GM23338 (cell line): ENCODE measurements at regions not wholly inside any gene's neighbourhood (a gene's known extent, or its start where the extent isn't known, plus 50 kb on each side); places are given as distances from the start of the nearest gene placed in this dataset.

Experiments
- ATAC-seq: fragments of 200-7000 bp; cut with Tn5 transposase; 3 replicates; pipeline ENCODE4 v1.9.1; 2020
- DNase-seq: peaks from one replicate; pipeline ENCODE4 v3.0.0-alpha.2; 2015; ENCODE audit warnings: low spot score
- H2AFZ ChIP-seq: fragments of 200-600 bp; sonication (generic); 2 replicates; pipeline ENCODE4 v1.8.0; 2016; ENCODE audit warnings: antibody characterized with exemption, mild to moderate bottlenecking, moderate library complexity
- H3F3A ChIP-seq: fragments of 200-600 bp; sonication (generic); replicated peaks from 2 replicates; pipeline ENCODE4 v1.8.0; 2017; ENCODE audit warnings: antibody characterized with exemption, mixed run types, low read depth
- H3K27ac ChIP-seq: fragments of 200-600 bp; sonication (generic); 2 replicates; pipeline ENCODE4 v1.6.1; 2016; ENCODE audit warnings: low read depth
- H3K27me3 ChIP-seq: fragments of 200-600 bp; sonication (generic); 2 replicates; pipeline ENCODE4 v1.8.0; 2016; ENCODE audit warnings: mild to moderate bottlenecking, mixed run types, moderate library complexity; ENCODE audit not compliant: insufficient read depth
- H3K36me3 ChIP-seq: fragments of 200-600 bp; sonication (generic); 2 replicates; pipeline ENCODE4 v1.8.0; 2016; ENCODE audit warnings: mild to moderate bottlenecking; ENCODE audit not compliant: insufficient read depth
- H3K4me1 ChIP-seq: fragments of 200-600 bp; sonication (generic); 2 replicates; pipeline ENCODE4 v1.8.0; 2016; ENCODE audit warnings: mild to moderate bottlenecking, moderate library complexity; ENCODE audit not compliant: insufficient read depth
- H3K4me2 ChIP-seq: fragments of 200-600 bp; sonication (generic); 2 replicates; pipeline ENCODE4 v1.7.1; 2017; ENCODE audit warnings: mixed run types
- H3K4me3 ChIP-seq: fragments of 200-600 bp; sonication (generic); 2 replicates; pipeline ENCODE4 v1.6.1; 2016; ENCODE audit warnings: mixed run types
- H3K79me2 ChIP-seq: fragments of 200-600 bp; sonication (generic); replicated peaks from 2 replicates; pipeline ENCODE4 v1.8.0; 2017; ENCODE audit warnings: mild to moderate bottlenecking; ENCODE audit not compliant: insufficient read depth
- H3K9me2 ChIP-seq: fragments of 200-600 bp; sonication (generic); 2 replicates; pipeline ENCODE4 v1.8.0; 2017; ENCODE audit not compliant: insufficient read depth
- H4K20me1 ChIP-seq: fragments of 200-600 bp; sonication (generic); replicated peaks from 2 replicates; pipeline ENCODE4 v1.8.0; 2017; ENCODE audit warnings: mild to moderate bottlenecking; ENCODE audit not compliant: insufficient read depth
- H3K27ac Mint-ChIP-seq: 2 replicates; pipeline ENCODE4 v1.8.0; 2020; ENCODE audit warnings: inconsistent platforms, mild to moderate bottlenecking, moderate library complexity, mixed read lengths
- H3K27me3 Mint-ChIP-seq: 3 replicates; pipeline ENCODE4 v1.8.0; 2022; ENCODE audit warnings: low read depth, mild to moderate bottlenecking, moderate library complexity, mixed read lengths, inconsistent platforms; ENCODE audit not compliant: insufficient read depth, poor library complexity
- H3K36me3 Mint-ChIP-seq: 3 replicates; pipeline ENCODE4 v1.8.0; 2021; ENCODE audit warnings: low read depth, mild to moderate bottlenecking, inconsistent platforms, moderate library complexity, mixed read lengths
- H3K4me1 Mint-ChIP-seq: 3 replicates; pipeline ENCODE4 v1.8.0; 2020; ENCODE audit warnings: mild to moderate bottlenecking, inconsistent platforms, mixed read lengths
- H3K4me3 Mint-ChIP-seq: 3 replicates; pipeline ENCODE4 v1.8.0; 2021; ENCODE audit warnings: moderate library complexity, mild to moderate bottlenecking, inconsistent platforms, mixed read lengths
- H3K9me3 Mint-ChIP-seq: 3 replicates; pipeline ENCODE4 v1.8.0; 2020; ENCODE audit warnings: moderate library complexity, mild to moderate bottlenecking, inconsistent platforms, mixed read lengths
- CREB1 ChIP-seq: fragments of 250-450 bp; sonication (Bioruptor Pico); IDR thresholded peaks from 2 replicates; pipeline ENCODE4 v1.5.0; 2020; ENCODE audit warnings: low read depth, mild to moderate bottlenecking, moderate library complexity
- EZH2 ChIP-seq: fragments of 200-600 bp; sonication (generic); IDR thresholded peaks from one replicate; pipeline ENCODE4 v1.8.0; 2017; ENCODE audit warnings: antibody characterized with exemption, mild to moderate bottlenecking, low read depth; ENCODE audit not compliant: unreplicated experiment
- EZH2phosphoT487 ChIP-seq: fragments of 200-600 bp; sonication (generic); IDR thresholded peaks from one replicate; pipeline ENCODE4 v1.8.1; 2018; ENCODE audit warnings: antibody characterized with exemption; ENCODE audit not compliant: unreplicated experiment
- JUNB ChIP-seq: IDR thresholded peaks from one replicate; pipeline ENCODE4 v1.6.1; 2016; ENCODE audit warnings: antibody characterized with exemption; ENCODE audit not compliant: unreplicated experiment
- NANOG ChIP-seq: IDR thresholded peaks from 2 replicates; pipeline ENCODE4 v1.6.1; 2016; ENCODE audit warnings: antibody characterized with exemption, borderline replicate concordance
- POLR2AphosphoS5 ChIP-seq: IDR thresholded peaks from 2 replicates; pipeline ENCODE4 v1.6.1; 2016; ENCODE audit warnings: antibody characterized with exemption, low read depth
- STAT1 ChIP-seq: IDR thresholded peaks from one replicate; pipeline ENCODE4 v1.6.1; 2016; ENCODE audit warnings: antibody characterized with exemption; ENCODE audit not compliant: unreplicated experiment
- ZNF114 ChIP-seq: fragments of 250-450 bp; sonication (Bioruptor Pico); IDR thresholded peaks from 2 replicates; pipeline ENCODE4 v1.5.0; 2020; ENCODE audit warnings: mild to moderate bottlenecking, moderate library complexity
- ZNF331 ChIP-seq: fragments of 250-450 bp; sonication (Bioruptor Pico); IDR thresholded peaks from 2 replicates; pipeline ENCODE4 v1.5.0; 2020; ENCODE audit warnings: low read depth, mild to moderate bottlenecking, moderate library complexity
- ZNF462 ChIP-seq: fragments of 250-450 bp; sonication (Bioruptor Pico); IDR thresholded peaks from 2 replicates; pipeline ENCODE4 v1.5.0; 2020; ENCODE audit warnings: mild to moderate bottlenecking, moderate library complexity
- TF ChIP-seq, protein P1 (sequence below), 2 experiments: fragments of 200-600 bp in 1 of 2; sonication (generic) in 1 of 2; conservative IDR thresholded peaks; 2 replicates each; pipeline versions ENCODE4 v1.5.1 to v1.6.1; 2016 to 2017; ENCODE audit warnings: antibody characterized with exemption in 2 of 2, low read depth in 2 of 2, mild to moderate bottlenecking in 2 of 2, moderate library complexity in 1 of 2
- TF ChIP-seq, protein P2 (sequence below): IDR thresholded peaks from one replicate; pipeline ENCODE4 v1.6.1; 2018; ENCODE audit warnings: antibody characterized with exemption; ENCODE audit not compliant: unreplicated experiment
- TF ChIP-seq, protein P3 (sequence below): IDR thresholded peaks from 2 replicates; pipeline ENCODE4 v1.6.1; 2016; ENCODE audit warnings: antibody characterized with exemption

DNA sequence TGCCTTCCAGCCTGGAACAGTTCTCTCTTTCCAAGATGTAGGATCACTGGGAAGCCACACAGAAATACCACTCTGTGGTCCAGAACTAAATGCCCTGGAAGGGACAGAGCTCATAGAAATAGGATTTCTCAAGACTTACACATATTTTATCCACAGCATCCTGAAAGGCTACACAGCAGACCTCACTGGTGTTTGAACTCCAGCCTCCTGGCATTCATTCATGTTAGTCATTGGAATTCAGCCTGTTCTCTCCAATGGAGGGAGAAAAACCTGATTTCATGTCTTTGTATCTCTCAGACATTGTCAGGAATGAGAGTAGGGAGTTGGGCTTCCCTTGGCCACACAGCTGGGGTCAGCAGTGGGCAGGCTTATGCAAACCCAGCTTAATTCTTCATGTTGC is 121.1 kb upstream of the PPP2R3A start:
- Histone ChIP-seq H3K27ac (no peak overlapping the region), H3K4me2 (no peak overlapping the region), H2AFZ (no peak overlapping the region), H3K27me3 (no peaks in the 10 kb centered on the region), H3K79me2 (no peaks in the 10 kb centered on the region), H3F3A (no peaks in the 10 kb centered on the region), H3K36me3 (no peaks in the 10 kb centered on the region), H3K4me1 (no peaks in the 10 kb centered on the region), H4K20me1 (no peaks in the 10 kb centered on the region), H3K4me3 (no peak overlapping the region), H3K9me2 (peaks cover 31% of the 10 kb centered on the region)
- ATAC-seq (no peak), DNase-seq (no peak)
- peaks cover 3% of the 10 kb centered on the region for H3K27me3 Mint-ChIP-seq
- TF ChIP-seq ZNF331 (CRISPR knock-in tag) (no peak), NANOG (no peak), EZH2 (no peak), POLR2AphosphoS5 (no peak), EZH2phosphoT487 (no peak), CREB1 (CRISPR knock-in tag) (no peak), ZNF462 (CRISPR knock-in tag) (no peak), JUNB (no peak), STAT1 (no peak), ZNF114 (no peak)
- TF ChIP-seq, protein P1, sequence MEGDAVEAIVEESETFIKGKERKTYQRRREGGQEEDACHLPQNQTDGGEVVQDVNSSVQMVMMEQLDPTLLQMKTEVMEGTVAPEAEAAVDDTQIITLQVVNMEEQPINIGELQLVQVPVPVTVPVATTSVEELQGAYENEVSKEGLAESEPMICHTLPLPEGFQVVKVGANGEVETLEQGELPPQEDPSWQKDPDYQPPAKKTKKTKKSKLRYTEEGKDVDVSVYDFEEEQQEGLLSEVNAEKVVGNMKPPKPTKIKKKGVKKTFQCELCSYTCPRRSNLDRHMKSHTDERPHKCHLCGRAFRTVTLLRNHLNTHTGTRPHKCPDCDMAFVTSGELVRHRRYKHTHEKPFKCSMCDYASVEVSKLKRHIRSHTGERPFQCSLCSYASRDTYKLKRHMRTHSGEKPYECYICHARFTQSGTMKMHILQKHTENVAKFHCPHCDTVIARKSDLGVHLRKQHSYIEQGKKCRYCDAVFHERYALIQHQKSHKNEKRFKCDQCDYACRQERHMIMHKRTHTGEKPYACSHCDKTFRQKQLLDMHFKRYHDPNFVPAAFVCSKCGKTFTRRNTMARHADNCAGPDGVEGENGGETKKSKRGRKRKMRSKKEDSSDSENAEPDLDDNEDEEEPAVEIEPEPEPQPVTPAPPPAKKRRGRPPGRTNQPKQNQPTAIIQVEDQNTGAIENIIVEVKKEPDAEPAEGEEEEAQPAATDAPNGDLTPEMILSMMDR (conservative IDR thresholded peaks at IDR 0.05; ENCODE audit: low read depth in 2 of 2), result no peak
- TF ChIP-seq, protein P2, sequence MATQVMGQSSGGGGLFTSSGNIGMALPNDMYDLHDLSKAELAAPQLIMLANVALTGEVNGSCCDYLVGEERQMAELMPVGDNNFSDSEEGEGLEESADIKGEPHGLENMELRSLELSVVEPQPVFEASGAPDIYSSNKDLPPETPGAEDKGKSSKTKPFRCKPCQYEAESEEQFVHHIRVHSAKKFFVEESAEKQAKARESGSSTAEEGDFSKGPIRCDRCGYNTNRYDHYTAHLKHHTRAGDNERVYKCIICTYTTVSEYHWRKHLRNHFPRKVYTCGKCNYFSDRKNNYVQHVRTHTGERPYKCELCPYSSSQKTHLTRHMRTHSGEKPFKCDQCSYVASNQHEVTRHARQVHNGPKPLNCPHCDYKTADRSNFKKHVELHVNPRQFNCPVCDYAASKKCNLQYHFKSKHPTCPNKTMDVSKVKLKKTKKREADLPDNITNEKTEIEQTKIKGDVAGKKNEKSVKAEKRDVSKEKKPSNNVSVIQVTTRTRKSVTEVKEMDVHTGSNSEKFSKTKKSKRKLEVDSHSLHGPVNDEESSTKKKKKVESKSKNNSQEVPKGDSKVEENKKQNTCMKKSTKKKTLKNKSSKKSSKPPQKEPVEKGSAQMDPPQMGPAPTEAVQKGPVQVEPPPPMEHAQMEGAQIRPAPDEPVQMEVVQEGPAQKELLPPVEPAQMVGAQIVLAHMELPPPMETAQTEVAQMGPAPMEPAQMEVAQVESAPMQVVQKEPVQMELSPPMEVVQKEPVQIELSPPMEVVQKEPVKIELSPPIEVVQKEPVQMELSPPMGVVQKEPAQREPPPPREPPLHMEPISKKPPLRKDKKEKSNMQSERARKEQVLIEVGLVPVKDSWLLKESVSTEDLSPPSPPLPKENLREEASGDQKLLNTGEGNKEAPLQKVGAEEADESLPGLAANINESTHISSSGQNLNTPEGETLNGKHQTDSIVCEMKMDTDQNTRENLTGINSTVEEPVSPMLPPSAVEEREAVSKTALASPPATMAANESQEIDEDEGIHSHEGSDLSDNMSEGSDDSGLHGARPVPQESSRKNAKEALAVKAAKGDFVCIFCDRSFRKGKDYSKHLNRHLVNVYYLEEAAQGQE, result no peak
- TF ChIP-seq, protein P3, sequence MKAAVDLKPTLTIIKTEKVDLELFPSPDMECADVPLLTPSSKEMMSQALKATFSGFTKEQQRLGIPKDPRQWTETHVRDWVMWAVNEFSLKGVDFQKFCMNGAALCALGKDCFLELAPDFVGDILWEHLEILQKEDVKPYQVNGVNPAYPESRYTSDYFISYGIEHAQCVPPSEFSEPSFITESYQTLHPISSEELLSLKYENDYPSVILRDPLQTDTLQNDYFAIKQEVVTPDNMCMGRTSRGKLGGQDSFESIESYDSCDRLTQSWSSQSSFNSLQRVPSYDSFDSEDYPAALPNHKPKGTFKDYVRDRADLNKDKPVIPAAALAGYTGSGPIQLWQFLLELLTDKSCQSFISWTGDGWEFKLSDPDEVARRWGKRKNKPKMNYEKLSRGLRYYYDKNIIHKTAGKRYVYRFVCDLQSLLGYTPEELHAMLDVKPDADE, result no peak
- peaks cover 3% of the 10 kb centered on the region; the same call in 2 of the 3 replicates for H3K36me3 Mint-ChIP-seq
- H3K9me3 Mint-ChIP-seq, result peaks cover 4% of the 10 kb centered on the region; the same call in 2 of the 3 replicates
- H3K27ac Mint-ChIP-seq, result no peak overlapping the region
- peaks cover 4% of the 10 kb centered on the region; the same call in 2 of the 3 replicates for H3K4me1 Mint-ChIP-seq
- no peak overlapping the region for H3K4me3 Mint-ChIP-seq
